SH-SY5Y (cell line): ENCODE measurements at regions not wholly inside any gene's neighbourhood (a gene's known extent, or its start where the extent isn't known, plus 50 kb on each side); places are given as distances from the start of the nearest gene placed in this dataset.

Experiments used
- GATA2 ChIP-seq: IDR thresholded peaks from 2 replicates; pipeline ENCODE4 v1.6.1; 2011; ENCODE audit warnings: mild to moderate bottlenecking, low read depth, low read length
- GATA3 ChIP-seq: IDR thresholded peaks from 2 replicates; pipeline ENCODE4 v1.6.1; 2011; ENCODE audit warnings: low read depth, mild to moderate bottlenecking, low read length, moderate library complexity

- TF ChIP-seq GATA2 (no peak), GATA3 (no peak)
Observed at GRCh38 chr18:60113396-60113795, 213.6 kb downstream of the PMAIP1 start.
